Cardiac muscle cell (in vitro differentiated cells and primary cell): ENCODE measurements at regions not wholly inside any gene's neighbourhood (a gene's known extent, or its start where the extent isn't known, plus 50 kb on each side); places are given as distances from the start of the nearest gene placed in this dataset.

Source experiments
- DNase-seq, 2 donors: peaks; one replicate each; pipeline versions ENCODE4 v3.0.0 to v3.0.0-alpha.2; 2010 to 2017; ENCODE audit warnings: low read depth in 1 of 2, low spot score in 1 of 2
- H3K27ac ChIP-seq: fragments of 200-600 bp; sonication (generic); 2 replicates; pipeline ENCODE4 v1.5.1; 2016
- H3K27me3 ChIP-seq: fragments of 200-600 bp; sonication (generic); 2 replicates; pipeline ENCODE4 v1.6.0; 2016; ENCODE audit warnings: control low read depth
- H3K36me3 ChIP-seq: fragments of 200-600 bp; sonication (generic); 2 replicates; pipeline ENCODE4 v1.5.1; 2016; ENCODE audit warnings: control low read depth
- H3K4me1 ChIP-seq: fragments of 200-600 bp; sonication (generic); 2 replicates; pipeline ENCODE4 v1.8.1; 2017; ENCODE audit warnings: low read depth, mild to moderate bottlenecking, mixed run types
- H3K4me3 ChIP-seq: fragments of 200-600 bp; sonication (generic); 2 replicates; pipeline ENCODE4 v1.5.1; 2016; ENCODE audit warnings: mild to moderate bottlenecking
- H3K9me3 ChIP-seq: fragments of 200-600 bp; sonication (generic); 2 replicates; pipeline ENCODE4 v1.5.1; 2017; ENCODE audit warnings: low read depth, mild to moderate bottlenecking, control low read depth
- CTCF ChIP-seq: IDR thresholded peaks from 2 replicates; pipeline ENCODE4 v1.5.1; 2012; ENCODE audit warnings: low read depth, mild to moderate bottlenecking, low read length

DNA sequence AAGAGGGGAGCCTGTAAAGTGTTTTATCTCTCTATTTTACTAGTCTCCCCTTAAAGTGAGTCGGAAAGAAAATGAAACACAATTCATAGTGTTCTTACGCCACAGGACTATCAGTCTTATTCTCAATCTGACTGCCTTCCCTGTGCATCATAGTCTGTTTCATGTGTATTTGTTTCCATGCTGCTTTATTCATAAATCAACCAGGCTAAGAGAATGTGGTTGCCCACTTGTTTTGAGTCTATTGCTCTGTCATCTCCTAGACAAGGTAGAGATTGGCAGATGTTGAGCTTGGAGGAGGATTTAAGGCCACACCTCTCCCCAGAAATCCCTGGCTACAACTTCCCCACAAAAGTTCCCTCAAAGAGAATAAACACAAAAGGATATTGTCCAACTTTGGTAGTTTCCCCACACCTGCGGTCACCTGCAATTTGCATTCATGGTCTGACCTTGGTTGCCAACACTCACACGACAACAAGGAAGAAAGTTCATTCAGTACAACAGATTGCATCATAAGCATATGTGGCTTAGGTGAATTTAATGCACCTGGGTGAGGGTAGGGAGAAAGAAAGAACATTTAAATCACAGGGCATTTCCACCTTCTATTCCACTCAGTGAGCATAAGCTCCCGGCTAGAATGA, 167.1 kb upstream of the FBXL4 start:
- no peak for DNase-seq
- no peak overlapping the region for H3K27ac ChIP-seq
- H3K36me3 ChIP-seq: no peaks in the 10 kb centered on the region
- peaks cover 19% of the 10 kb centered on the region for H3K4me1 ChIP-seq
- H3K27me3 ChIP-seq: no peaks in the 10 kb centered on the region
- TF ChIP-seq CTCF: no peak
- H3K4me3 ChIP-seq: no peak overlapping the region
- H3K9me3 ChIP-seq: no peaks in the 10 kb centered on the region

DNA sequence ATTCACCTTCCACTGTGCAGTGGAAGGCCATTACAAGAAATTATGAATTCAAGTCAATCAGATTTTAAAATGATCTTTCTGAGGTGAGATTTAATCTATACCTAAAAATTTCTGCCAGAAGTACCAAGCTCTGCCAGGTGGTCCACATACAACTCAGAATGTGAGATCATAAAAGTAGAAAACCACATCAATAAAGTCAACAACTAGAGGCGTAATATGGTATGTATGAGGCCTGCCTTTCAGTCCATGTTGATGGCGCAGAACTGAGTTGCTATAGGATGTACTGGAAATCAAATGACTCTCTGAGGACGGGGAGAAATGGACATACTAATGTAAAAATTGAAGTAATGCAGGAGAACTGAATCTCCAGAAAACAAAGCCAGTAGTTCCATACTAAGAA, 163.8 kb upstream of the FBXL4 start:
- Histone ChIP-seq H3K9me3 (no peaks in the 10 kb centered on the region), H3K4me3 (no peak overlapping the region), H3K4me1 (peaks cover 22% of the 10 kb centered on the region), H3K36me3 (no peaks in the 10 kb centered on the region), H3K27me3 (no peaks in the 10 kb centered on the region), H3K27ac (no peak overlapping the region)
- DNase-seq: no peak
- TF ChIP-seq CTCF: no peak

- H3K27ac ChIP-seq: peak overlapping the region; percentile 14
- H3K36me3 ChIP-seq: no peaks in the 10 kb centered on the region
- no peaks in the 10 kb centered on the region for H3K9me3 ChIP-seq
- DNase-seq: peak in 1 of 2 donors; percentile 53
- no peaks in the 10 kb centered on the region for H3K27me3 ChIP-seq
- peaks cover 22% of the 10 kb centered on the region for H3K4me1 ChIP-seq
- TF ChIP-seq CTCF: no peak
- no peak overlapping the region for H3K4me3 ChIP-seq
These were observed 162.3 kb upstream of the FBXL4 start for GRCh38 chr6:99110029-99110428.

GRCh38 chr6:99104218-99104617, 156.5 kb upstream of the FBXL4 start:
- Histone ChIP-seq H3K36me3 (no peaks in the 10 kb centered on the region), H3K4me3 (no peak overlapping the region), H3K4me1 (no peaks in the 10 kb centered on the region), H3K27ac (no peak overlapping the region), H3K27me3 (no peaks in the 10 kb centered on the region), H3K9me3 (no peaks in the 10 kb centered on the region)
- DNase-seq: no peak
- TF ChIP-seq CTCF: no peak

DNA sequence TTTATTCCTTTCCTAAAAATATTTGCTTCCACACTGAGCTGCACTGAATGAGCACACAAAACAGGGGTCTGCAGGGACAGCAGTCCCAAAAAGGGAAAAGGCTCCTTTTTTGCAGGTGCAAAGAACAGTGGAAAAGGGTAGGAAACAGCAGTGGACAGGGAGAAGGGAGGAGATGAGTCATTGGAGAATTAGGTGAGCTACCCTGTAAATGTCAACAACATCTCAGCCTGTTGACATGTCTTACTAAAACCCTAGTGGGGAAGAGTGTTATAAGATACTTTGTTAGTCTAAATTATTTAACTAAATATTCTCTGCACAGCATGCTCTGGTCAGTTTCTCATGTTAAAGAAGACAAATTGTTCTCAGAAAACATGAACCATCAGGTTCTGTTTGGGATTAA, 151.5 kb upstream of the FBXL4 start:
- Histone ChIP-seq H3K9me3 (no peaks in the 10 kb centered on the region), H3K27ac (no peak overlapping the region), H3K36me3 (no peaks in the 10 kb centered on the region)

More for the DNA sequence above, 151.5 kb upstream of the FBXL4 start:
- no peaks in the 10 kb centered on the region for H3K4me1 ChIP-seq
- H3K27me3 ChIP-seq: no peaks in the 10 kb centered on the region
- no peak for DNase-seq
- no peak overlapping the region for H3K4me3 ChIP-seq
- TF ChIP-seq CTCF: no peak
